Lower lobe of right lung (tissue), 2 donors: ENCODE measurements at regions not wholly inside any gene's neighbourhood (a gene's known extent, or its start where the extent isn't known, plus 50 kb on each side); places are given as distances from the start of the nearest gene placed in this dataset.

Source experiments
- ATAC-seq, 2 donors: fragments of 200-7000 bp; cut with Tn5 transposase; one replicate each; pipeline ENCODE4 v1.9.1; 2020 to 2022; ENCODE audit warnings: mild to moderate bottlenecking in 2 of 2, moderate library complexity in 2 of 2
- DNase-seq: peaks from one replicate; pipeline ENCODE4 v3.0.0-alpha.2; 2020
- H3K27ac ChIP-seq: fragments of 200-600 bp; one replicate; pipeline ENCODE4 v1.8.0; 2022
- H3K27me3 ChIP-seq: fragments of 200-600 bp; one replicate; pipeline ENCODE4 v1.8.0; 2022; ENCODE audit warnings: low read depth
- H3K36me3 ChIP-seq: fragments of 200-600 bp; one replicate; pipeline ENCODE4 v1.8.0; 2022; ENCODE audit warnings: mild to moderate bottlenecking
- H3K4me1 ChIP-seq: fragments of 200-600 bp; one replicate; pipeline ENCODE4 v1.8.0; 2022
- H3K4me3 ChIP-seq: fragments of 200-600 bp; one replicate; pipeline ENCODE4 v1.8.0; 2022; ENCODE audit warnings: mild to moderate bottlenecking
- H3K9me3 ChIP-seq: fragments of 200-600 bp; one replicate; pipeline ENCODE4 v1.8.0; 2022
- intact Hi-C: fragments of 100-400 bp; cut with DNase I; formaldehyde crosslinking; loops from one replicate; pipeline ENCODE4 v1.11.0; 2022
- TF ChIP-seq, protein P1 (sequence below): fragments of 200-600 bp; IDR thresholded peaks from one replicate; pipeline ENCODE4 v1.8.0; 2022; ENCODE audit warnings: antibody characterized with exemption, mild to moderate bottlenecking
- donor health status: DM: no; HTN: yes; CAD: no; lungs with severe emphysema.

- Histone ChIP-seq H3K4me3 (no peak overlapping the region), H3K36me3 (no peaks in the 10 kb centered on the region), H3K27me3 (no peaks in the 10 kb centered on the region), H3K4me1 (no peaks in the 10 kb centered on the region), H3K27ac (no peak overlapping the region), H3K9me3 (no peaks in the 10 kb centered on the region)
- ATAC-seq (no peak), DNase-seq (no peak)
- TF ChIP-seq, protein P1, sequence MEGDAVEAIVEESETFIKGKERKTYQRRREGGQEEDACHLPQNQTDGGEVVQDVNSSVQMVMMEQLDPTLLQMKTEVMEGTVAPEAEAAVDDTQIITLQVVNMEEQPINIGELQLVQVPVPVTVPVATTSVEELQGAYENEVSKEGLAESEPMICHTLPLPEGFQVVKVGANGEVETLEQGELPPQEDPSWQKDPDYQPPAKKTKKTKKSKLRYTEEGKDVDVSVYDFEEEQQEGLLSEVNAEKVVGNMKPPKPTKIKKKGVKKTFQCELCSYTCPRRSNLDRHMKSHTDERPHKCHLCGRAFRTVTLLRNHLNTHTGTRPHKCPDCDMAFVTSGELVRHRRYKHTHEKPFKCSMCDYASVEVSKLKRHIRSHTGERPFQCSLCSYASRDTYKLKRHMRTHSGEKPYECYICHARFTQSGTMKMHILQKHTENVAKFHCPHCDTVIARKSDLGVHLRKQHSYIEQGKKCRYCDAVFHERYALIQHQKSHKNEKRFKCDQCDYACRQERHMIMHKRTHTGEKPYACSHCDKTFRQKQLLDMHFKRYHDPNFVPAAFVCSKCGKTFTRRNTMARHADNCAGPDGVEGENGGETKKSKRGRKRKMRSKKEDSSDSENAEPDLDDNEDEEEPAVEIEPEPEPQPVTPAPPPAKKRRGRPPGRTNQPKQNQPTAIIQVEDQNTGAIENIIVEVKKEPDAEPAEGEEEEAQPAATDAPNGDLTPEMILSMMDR: no peak
- intact Hi-C loops: no loop called here
Measured at GRCh38 chr17:53909802-53910201, 87.1 kb downstream of the KIF2B start.

GRCh38 chr17:53912117-53912516, 89.4 kb downstream of the KIF2B start:
- Histone ChIP-seq H3K4me1 (no peaks in the 10 kb centered on the region), H3K4me3 (no peak overlapping the region), H3K9me3 (no peaks in the 10 kb centered on the region), H3K36me3 (no peaks in the 10 kb centered on the region), H3K27ac (no peak overlapping the region), H3K27me3 (no peaks in the 10 kb centered on the region)
- DNase-seq (no peak), ATAC-seq (no peak)
- intact Hi-C loops: no loop called here
- TF ChIP-seq, protein P1: no peak

- intact Hi-C loops: no loop called here
- TF ChIP-seq, protein P1: no peak
- H3K4me1 ChIP-seq: no peaks in the 10 kb centered on the region
- ATAC-seq: no peak
- no peaks in the 10 kb centered on the region for H3K36me3 ChIP-seq
- H3K4me3 ChIP-seq: no peak overlapping the region
- no peaks in the 10 kb centered on the region for H3K27me3 ChIP-seq
- H3K9me3 ChIP-seq: no peaks in the 10 kb centered on the region
- no peak overlapping the region for H3K27ac ChIP-seq
- DNase-seq: no peak
Measured at GRCh38 chr17:53919356-53919755, 96.6 kb downstream of the KIF2B start.

GRCh38 chr17:53924530-53925455, 102.1 kb downstream of the KIF2B start:
- Histone ChIP-seq H3K27me3 (no peaks in the 10 kb centered on the region), H3K4me3 (no peak overlapping the region), H3K36me3 (no peaks in the 10 kb centered on the region), H3K27ac (no peak overlapping the region), H3K9me3 (no peaks in the 10 kb centered on the region), H3K4me1 (no peaks in the 10 kb centered on the region)
- no peak for ATAC-seq
- TF ChIP-seq, protein P1: no peak
- no peak for DNase-seq
- intact Hi-C loops: no loop called here

DNA sequence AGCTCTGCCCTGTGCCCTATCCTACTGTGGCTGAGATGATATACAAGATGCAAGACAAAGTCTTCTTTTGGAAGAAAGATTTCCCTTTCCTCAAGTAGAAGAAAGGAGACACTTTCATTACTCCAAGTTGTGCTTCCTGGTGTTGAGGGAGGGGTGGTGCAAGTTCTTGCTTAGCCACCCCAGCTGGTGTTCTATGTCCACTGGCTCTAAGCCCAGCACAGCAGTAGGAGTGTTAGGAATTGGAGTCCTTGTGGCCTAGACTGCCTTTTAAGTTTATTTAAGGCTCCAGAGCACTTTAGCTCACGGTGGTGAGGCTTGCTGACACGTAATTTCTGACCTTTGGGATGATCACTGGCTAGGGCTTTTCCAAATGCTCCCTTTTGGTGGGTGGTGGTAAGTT, 109.7 kb downstream of the KIF2B start:
- Histone ChIP-seq H3K36me3 (no peaks in the 10 kb centered on the region), H3K27ac (no peak overlapping the region), H3K4me1 (no peaks in the 10 kb centered on the region), H3K27me3 (no peaks in the 10 kb centered on the region), H3K4me3 (no peak overlapping the region), H3K9me3 (no peaks in the 10 kb centered on the region)
- ATAC-seq (peak in 1 of 2 donors; percentile 19), DNase-seq (no peak)
- intact Hi-C loops: no loop called here
- TF ChIP-seq, protein P1: no peak
